Transverse colon (tissue), 4 donors: ENCODE measurements at regions not wholly inside any gene's neighbourhood (a gene's known extent, or its start where the extent isn't known, plus 50 kb on each side); places are given as distances from the start of the nearest gene placed in this dataset.
"Not testable (repeated sequence)": the region's sequence is repeated elsewhere in the genome, so short reads cannot be mapped to it uniquely, and the experiment has no call there.

Source experiments
- DNase-seq: peaks from one replicate; pipeline ENCODE4 v3.0.0-alpha.2; 2019
- H3K27ac ChIP-seq, 4 donors: fragments of 200-600 bp; sonication (generic); 2 replicates each; pipeline ENCODE4 v1.5.1; 2016 to 2018; ENCODE audit warnings: inconsistent platforms in 4 of 4
- H3K27me3 ChIP-seq: fragments of 200-600 bp; sonication (generic); 2 replicates; pipeline ENCODE4 v1.5.1; 2017; ENCODE audit warnings: inconsistent platforms
- H3K36me3 ChIP-seq, 4 donors: fragments of 200-600 bp; sonication (generic); 2 replicates each; pipeline ENCODE4 v1.5.1; 2017 to 2019; ENCODE audit warnings: inconsistent platforms in 4 of 4
- H3K4me1 ChIP-seq, 4 donors: fragments of 200-600 bp; sonication (generic); 2 replicates each; pipeline ENCODE4 v1.5.1; 2017 to 2020; ENCODE audit warnings: inconsistent platforms in 4 of 4
- H3K4me3 ChIP-seq, 4 donors: fragments of 200-600 bp; sonication (generic); 1 replicate in 1 of 4; 2 replicates in 3 of 4; pipeline versions ENCODE4 v1.5.1 to v1.6.1; 2017 to 2019; ENCODE audit warnings: inconsistent platforms in 4 of 4
- H3K9me3 ChIP-seq, 2 donors: fragments of 200-600 bp; sonication (generic); 2 replicates each; pipeline ENCODE4 v1.5.1; 2017 to 2019; ENCODE audit warnings: inconsistent platforms in 2 of 2
- EP300 ChIP-seq: sonication (generic); formaldehyde crosslinking; IDR thresholded peaks from one replicate; pipeline ENCODE4 v1.6.1; 2017; ENCODE audit warnings: antibody characterized with exemption, low read depth
- POLR2A ChIP-seq: fragments of 450-650 bp; IDR thresholded peaks from one replicate; pipeline ENCODE4 v1.6.1; 2016; ENCODE audit warnings: antibody characterized with exemption, mild to moderate bottlenecking, moderate library complexity
- POLR2AphosphoS5 ChIP-seq, 3 donors: sonication (generic); formaldehyde crosslinking; IDR thresholded peaks; one replicate each; pipeline ENCODE4 v1.6.1; 2016; ENCODE audit warnings: antibody characterized with exemption in 3 of 3
- WGBS, 2 donors: methylation state at CpG; one replicate each; pipeline ENCODE4 v1.1.5; 2018; ENCODE audit warnings: low coverage in 1 of 2; 5-methylcytosine and 5-hydroxymethylcytosine counted together
- in situ Hi-C, 4 donors: fragments of 200-750 bp; cut with MboI; loops; one replicate each; pipeline versions ENCODE4 v1.15.0 to v1.15.1; 2017; ENCODE audit warnings: low sequenced_read_pairs in 3 of 4, low pct_ligation_motif_present in 1 of 4, low pct_unique_long_range_greater_than_20kb in 1 of 4
- intact Hi-C: fragments of 100-400 bp; cut with DNase I; formaldehyde crosslinking; loops from one replicate; pipeline ENCODE4 v1.15.1; 2023; ENCODE audit warnings: low total_unique reads
- TF ChIP-seq, protein P1 (sequence below), 5 experiments: fragments of 200-600 bp in 3 of 5; fragments of 450-650 bp in 2 of 5; sonication (generic) in 3 of 5; IDR thresholded peaks; 1 replicate in 2 of 5; 2 replicates in 3 of 5; pipeline ENCODE4 v1.5.1; 2016 to 2017; ENCODE audit warnings: antibody characterized with exemption in 5 of 5, inconsistent platforms in 3 of 5, mild to moderate bottlenecking in 2 of 5, moderate library complexity in 1 of 5

GRCh38 chr2:11079136-11079824 lies 76.0 kb upstream of the SLC66A3 start:
- 40 to 64% methylated on average over 2 to 8 of the region's 8 CpGs for WGBS, 2 donors
- no peak for DNase-seq
- H3K27me3 ChIP-seq = no peaks in the 10 kb centered on the region
- in situ Hi-C loops = no loop called here
- H3K9me3 ChIP-seq = no peaks in the 10 kb centered on the region
- no peak overlapping the region for H3K27ac ChIP-seq
- intact Hi-C loops = no loop called here
- no peak overlapping the region for H3K4me3 ChIP-seq
- no peak for TF ChIP-seq POLR2A
- TF ChIP-seq, protein P1, sequence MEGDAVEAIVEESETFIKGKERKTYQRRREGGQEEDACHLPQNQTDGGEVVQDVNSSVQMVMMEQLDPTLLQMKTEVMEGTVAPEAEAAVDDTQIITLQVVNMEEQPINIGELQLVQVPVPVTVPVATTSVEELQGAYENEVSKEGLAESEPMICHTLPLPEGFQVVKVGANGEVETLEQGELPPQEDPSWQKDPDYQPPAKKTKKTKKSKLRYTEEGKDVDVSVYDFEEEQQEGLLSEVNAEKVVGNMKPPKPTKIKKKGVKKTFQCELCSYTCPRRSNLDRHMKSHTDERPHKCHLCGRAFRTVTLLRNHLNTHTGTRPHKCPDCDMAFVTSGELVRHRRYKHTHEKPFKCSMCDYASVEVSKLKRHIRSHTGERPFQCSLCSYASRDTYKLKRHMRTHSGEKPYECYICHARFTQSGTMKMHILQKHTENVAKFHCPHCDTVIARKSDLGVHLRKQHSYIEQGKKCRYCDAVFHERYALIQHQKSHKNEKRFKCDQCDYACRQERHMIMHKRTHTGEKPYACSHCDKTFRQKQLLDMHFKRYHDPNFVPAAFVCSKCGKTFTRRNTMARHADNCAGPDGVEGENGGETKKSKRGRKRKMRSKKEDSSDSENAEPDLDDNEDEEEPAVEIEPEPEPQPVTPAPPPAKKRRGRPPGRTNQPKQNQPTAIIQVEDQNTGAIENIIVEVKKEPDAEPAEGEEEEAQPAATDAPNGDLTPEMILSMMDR (IDR thresholded peaks at IDR 0.05) = no peak
- TF ChIP-seq POLR2AphosphoS5 (IDR thresholded peaks at IDR 0.05) = no peak
- TF ChIP-seq EP300 = no peak
- no peaks in the 10 kb centered on the region for H3K4me1 ChIP-seq
- H3K36me3 ChIP-seq = no peaks in the 10 kb centered on the region

- in situ Hi-C loops (no loop called here), intact Hi-C loops (no loop called here)
- no peaks in the 10 kb centered on the region for H3K27me3 ChIP-seq
- H3K9me3 ChIP-seq = no peaks in the 10 kb centered on the region
- 82 to 90% methylated on average over 2 to 20 of the region's 20 CpGs for WGBS, 2 donors
- H3K36me3 ChIP-seq = no peaks in the 10 kb centered on the region
- no peak for DNase-seq
- H3K4me1 ChIP-seq = no peaks in the 10 kb centered on the region
- TF ChIP-seq POLR2AphosphoS5 (IDR thresholded peaks at IDR 0.05) = no peak
- TF ChIP-seq POLR2A = no peak
- TF ChIP-seq, protein P1 (IDR thresholded peaks at IDR 0.05) = no peak
- TF ChIP-seq EP300 = no peak
- H3K27ac ChIP-seq = no peak overlapping the region
- H3K4me3 ChIP-seq = no peak overlapping the region
Observed at GRCh38 chr2:11080253-11081115, 74.8 kb upstream of the SLC66A3 start.

- H3K27ac ChIP-seq = no peak overlapping the region
- 86% methylated on average over 6 of the region's 6 CpGs; no CpG with 5 or more reads in 1 of the 2 donors for WGBS, 2 donors
- no peak overlapping the region for H3K4me3 ChIP-seq
- no peaks in the 10 kb centered on the region for H3K27me3 ChIP-seq
- no peaks in the 10 kb centered on the region for H3K9me3 ChIP-seq
- intact Hi-C loops (no loop called here), in situ Hi-C loops (no loop called here)
- H3K4me1 ChIP-seq = no peaks in the 10 kb centered on the region
- DNase-seq = no peak
- no peaks in the 10 kb centered on the region for H3K36me3 ChIP-seq
- TF ChIP-seq POLR2AphosphoS5 (IDR thresholded peaks at IDR 0.05) (no peak), POLR2A (no peak), EP300 (no peak)
- TF ChIP-seq, protein P1 (IDR thresholded peaks at IDR 0.05) = no peak
Observed at GRCh38 chr2:11082880-11083279, 72.4 kb upstream of the SLC66A3 start.

DNA sequence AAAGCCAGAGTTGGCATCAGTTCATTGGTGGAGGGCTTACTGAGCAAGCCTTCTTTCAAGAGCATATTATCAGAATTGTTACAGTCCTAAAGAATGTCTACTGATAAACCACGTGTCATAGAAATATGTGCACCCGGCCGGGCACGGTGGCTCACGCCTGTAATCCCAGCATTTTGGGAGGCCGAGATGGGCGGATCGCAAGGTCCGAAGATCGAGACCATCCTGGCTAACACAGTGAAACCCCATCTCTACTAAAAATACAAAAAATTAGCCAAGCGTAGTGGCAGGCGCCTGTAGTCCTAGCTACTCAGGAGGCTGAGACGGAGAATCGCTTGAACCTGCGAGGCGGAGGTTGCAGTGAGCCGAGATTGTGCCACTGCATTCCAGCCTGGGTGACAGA lies 66.4 kb upstream of the SLC66A3 start:
- intact Hi-C loops, DNase-seq, H3K4me3 ChIP-seq, H3K4me1 ChIP-seq, H3K27ac ChIP-seq, H3K36me3 ChIP-seq, H3K9me3 ChIP-seq, H3K27me3 ChIP-seq, in situ Hi-C loops: not testable (repeated sequence)
- WGBS, 2 donors = 93 to 94% methylated on average over 9 to 17 of the region's 17 CpGs
